ENCODE measurements at regions not wholly inside any gene's neighbourhood (a gene's known extent, or its start where the extent isn't known, plus 50 kb on each side); places are given as distances from the start of the nearest gene placed in this dataset.

GRCh38 chr5:2575871-2576270, 175.6 kb downstream of the IRX2 start:
- Histone ChIP-seq H3K27me3 (replicated peaks in 1 of 7) (no peaks in the 10 kb centered on the region), H3K4me1 (no peaks in the 10 kb centered on the region), H3K36me3 (no peaks in the 10 kb centered on the region), H3K4me3 (no peak overlapping the region), H3K9me3 (no peaks in the 10 kb centered on the region), H3K27ac (no peak overlapping the region)
- WGBS, 5 donors, result 54 to 81% (median 57%) methylated on average over 1 of the region's 1 CpG
- intact Hi-C loops (cut with DNase I; ENCODE audit: low total_unique reads), result no loop called here
- DNase-seq, result no peak
- TF ChIP-seq CTCF (IDR thresholded peaks at IDR 0.05 in 8 of 11, conservative IDR thresholded peaks at IDR 0.05 in 3 of 11) (no peak), POLR2AphosphoS5 (IDR thresholded peaks at IDR 0.05) (no peak), POLR2A (IDR thresholded peaks at IDR 0.05) (no peak)

GRCh38 chr5:2575292-2575691, 176.2 kb downstream of the IRX2 start:
- Histone ChIP-seq H3K27ac (no peak overlapping the region), H3K9me3 (no peaks in the 10 kb centered on the region), H3K36me3 (no peaks in the 10 kb centered on the region), H3K27me3 (replicated peaks in 1 of 7) (no peaks in the 10 kb centered on the region), H3K4me1 (no peaks in the 10 kb centered on the region), H3K4me3 (no peak overlapping the region)
- no peak for DNase-seq
- 16 to 27% (median 19%) methylated on average over 3 of the region's 3 CpGs for WGBS, 5 donors
- TF ChIP-seq CTCF (IDR thresholded peaks at IDR 0.05 in 8 of 11, conservative IDR thresholded peaks at IDR 0.05 in 3 of 11) (no peak), POLR2AphosphoS5 (IDR thresholded peaks at IDR 0.05) (no peak), POLR2A (IDR thresholded peaks at IDR 0.05) (no peak)
- intact Hi-C loops (cut with DNase I; ENCODE audit: low total_unique reads), result no loop called here

GRCh38 chr5:2574155-2574554, 177.3 kb downstream of the IRX2 start:
- Histone ChIP-seq H3K9me3 (no peaks in the 10 kb centered on the region), H3K27ac (no peak overlapping the region), H3K36me3 (no peaks in the 10 kb centered on the region), H3K27me3 (replicated peaks in 1 of 7) (no peaks in the 10 kb centered on the region), H3K4me3 (no peak overlapping the region), H3K4me1 (no peaks in the 10 kb centered on the region)
- TF ChIP-seq POLR2AphosphoS5 (IDR thresholded peaks at IDR 0.05) (no peak), CTCF (IDR thresholded peaks at IDR 0.05 in 8 of 11, conservative IDR thresholded peaks at IDR 0.05 in 3 of 11) (no peak), POLR2A (IDR thresholded peaks at IDR 0.05) (no peak)
- WGBS, 5 donors, result 79 to 85% (median 82%) methylated on average over 5 of the region's 5 CpGs
- intact Hi-C loops (cut with DNase I; ENCODE audit: low total_unique reads), result no loop called here
- no peak for DNase-seq

- Histone ChIP-seq H3K36me3 (no peaks in the 10 kb centered on the region), H3K4me3 (no peak overlapping the region), H3K9me3 (peaks cover 0 to 6% (median 0%) of the 10 kb centered on the region in 8 donors), H3K4me1 (no peaks in the 10 kb centered on the region), H3K27me3 (replicated peaks in 1 of 7) (no peaks in the 10 kb centered on the region), H3K27ac (no peak overlapping the region)
- DNase-seq, result no peak
- WGBS, 5 donors, result 50 to 61% (median 58%) methylated on average over 10 of the region's 10 CpGs
- intact Hi-C loops (cut with DNase I; ENCODE audit: low total_unique reads), result no loop called here
- TF ChIP-seq CTCF (IDR thresholded peaks at IDR 0.05 in 8 of 11, conservative IDR thresholded peaks at IDR 0.05 in 3 of 11) (no peak), POLR2A (IDR thresholded peaks at IDR 0.05) (no peak), POLR2AphosphoS5 (IDR thresholded peaks at IDR 0.05) (no peak)
These were observed 180.9 kb downstream of the IRX2 start for GRCh38 chr5:2570586-2570985.

Data from spleen (tissue), 11 donors.